Astrocyte (in vitro differentiated cells and primary cell): ENCODE measurements at regions not wholly inside any gene's neighbourhood (a gene's known extent, or its start where the extent isn't known, plus 50 kb on each side); places are given as distances from the start of the nearest gene placed in this dataset.

Experiments
- DNase-seq: peaks from one replicate; pipeline ENCODE4 v3.0.0-alpha.2; 2010; ENCODE audit warnings: low read depth
- FAIRE-seq: peaks from 2 replicates; lab custom pipeline; 2011; peaks lifted over from hg19 to GRCh38; lab: Jason Lieb, UNC
- H2AFZ ChIP-seq: 2 replicates; pipeline ENCODE4 v1.6.0; 2012; ENCODE audit warnings: low read depth, low read length, inconsistent platforms
- H3K27ac ChIP-seq: 2 replicates; pipeline ENCODE4 v1.5.1; 2011; ENCODE audit warnings: low read depth, low read length, inconsistent platforms
- H3K27me3 ChIP-seq: 2 replicates; pipeline ENCODE4 v1.6.0; 2011; ENCODE audit warnings: low read length, inconsistent platforms; ENCODE audit not compliant: insufficient read depth
- H3K36me3 ChIP-seq: 2 replicates; pipeline ENCODE4 v1.5.1; 2011; ENCODE audit warnings: low read length, inconsistent platforms; ENCODE audit not compliant: insufficient read depth
- H3K4me1 ChIP-seq: 2 replicates; pipeline ENCODE4 v1.5.1; 2011; ENCODE audit warnings: low read length, inconsistent platforms; ENCODE audit not compliant: insufficient read depth
- H3K4me2 ChIP-seq: 2 replicates; pipeline ENCODE4 v1.6.0; 2012; ENCODE audit warnings: low read length, inconsistent platforms
- H3K4me3 ChIP-seq: 2 replicates; pipeline ENCODE4 v1.5.1; 2011; ENCODE audit warnings: low read depth, mild to moderate bottlenecking, low read length, inconsistent platforms; ENCODE audit not compliant: insufficient read depth
- H3K79me2 ChIP-seq: 2 replicates; pipeline ENCODE4 v1.6.0; 2012; ENCODE audit warnings: mild to moderate bottlenecking, low read length, inconsistent platforms; ENCODE audit not compliant: insufficient read depth
- H3K9ac ChIP-seq: 2 replicates; pipeline ENCODE4 v1.6.0; 2012; ENCODE audit warnings: mild to moderate bottlenecking, low read length, inconsistent platforms
- H3K9me3 ChIP-seq: 2 replicates; pipeline ENCODE4 v1.5.1; 2012; ENCODE audit warnings: low read depth, mild to moderate bottlenecking, low read length, inconsistent platforms; ENCODE audit not compliant: insufficient read depth
- H4K20me1 ChIP-seq: 2 replicates; pipeline ENCODE4 v1.6.0; 2012; ENCODE audit warnings: low read length, inconsistent platforms; ENCODE audit not compliant: insufficient read depth
- H3K27ac Mint-ChIP-seq: one replicate; pipeline ENCODE4 v1.8.0; 2021; ENCODE audit warnings: mild to moderate bottlenecking, mixed read lengths; ENCODE audit not compliant: unreplicated experiment
- H3K27me3 Mint-ChIP-seq: one replicate; pipeline ENCODE4 v1.8.0; 2021; ENCODE audit warnings: low read depth, mixed read lengths; ENCODE audit not compliant: unreplicated experiment
- H3K36me3 Mint-ChIP-seq: one replicate; pipeline ENCODE4 v1.8.0; 2021; ENCODE audit warnings: low read depth, mixed read lengths; ENCODE audit not compliant: unreplicated experiment
- H3K4me1 Mint-ChIP-seq: one replicate; pipeline ENCODE4 v1.8.0; 2021; ENCODE audit warnings: low read depth, mixed read lengths; ENCODE audit not compliant: unreplicated experiment
- H3K4me3 Mint-ChIP-seq: one replicate; pipeline ENCODE4 v1.8.0; 2021; ENCODE audit warnings: mild to moderate bottlenecking, moderate library complexity, mixed read lengths; ENCODE audit not compliant: unreplicated experiment
- H3K9me3 Mint-ChIP-seq: one replicate; pipeline ENCODE4 v1.8.0; 2021; ENCODE audit warnings: mild to moderate bottlenecking, mixed read lengths; ENCODE audit not compliant: unreplicated experiment
- EZH2 ChIP-seq: IDR thresholded peaks from 2 replicates; pipeline ENCODE4 v1.6.1; 2012; ENCODE audit warnings: mild to moderate bottlenecking, low read length, inconsistent platforms; ENCODE audit not compliant: insufficient read depth
- TF ChIP-seq, protein P1 (sequence below): IDR thresholded peaks from 2 replicates; pipeline ENCODE4 v1.5.1; 2011; ENCODE audit warnings: low read depth, mild to moderate bottlenecking, inconsistent platforms, low read length, moderate library complexity; ENCODE audit not compliant: insufficient read depth

DNA sequence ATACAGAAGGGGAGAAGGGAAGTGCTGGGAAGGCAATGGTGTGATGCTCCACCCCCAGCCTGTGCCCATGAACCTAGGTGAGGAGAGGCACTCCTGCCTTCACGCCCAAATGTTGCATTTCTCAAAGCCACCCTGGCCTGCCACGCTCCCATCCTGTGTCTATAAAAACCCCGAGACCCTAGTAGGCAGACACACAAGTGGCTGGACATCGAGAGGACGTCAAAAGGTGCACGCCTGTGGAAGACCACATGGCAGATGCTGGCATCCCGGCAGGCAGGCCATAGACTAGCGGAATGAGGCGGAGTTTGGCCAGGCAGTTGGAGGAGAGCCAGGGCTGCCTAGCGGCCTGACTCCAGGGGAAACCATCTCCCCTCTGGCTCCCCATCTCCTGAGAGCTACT lies 1168.5 kb upstream of the ADGRL2 start:
- Histone ChIP-seq H3K9me3 (peaks cover 3% of the 10 kb centered on the region), H3K27ac (no peak overlapping the region), H3K27me3 (no peaks in the 10 kb centered on the region), H3K4me2 (no peak overlapping the region), H2AFZ (no peak overlapping the region), H3K4me3 (no peak overlapping the region), H3K79me2 (no peaks in the 10 kb centered on the region), H4K20me1 (no peaks in the 10 kb centered on the region), H3K36me3 (no peaks in the 10 kb centered on the region), H3K9ac (no peak overlapping the region), H3K4me1 (no peaks in the 10 kb centered on the region)
- no peaks in the 10 kb centered on the region for H3K4me1 Mint-ChIP-seq
- no peaks in the 10 kb centered on the region for H3K36me3 Mint-ChIP-seq
- no peak for TF ChIP-seq EZH2
- TF ChIP-seq, protein P1, sequence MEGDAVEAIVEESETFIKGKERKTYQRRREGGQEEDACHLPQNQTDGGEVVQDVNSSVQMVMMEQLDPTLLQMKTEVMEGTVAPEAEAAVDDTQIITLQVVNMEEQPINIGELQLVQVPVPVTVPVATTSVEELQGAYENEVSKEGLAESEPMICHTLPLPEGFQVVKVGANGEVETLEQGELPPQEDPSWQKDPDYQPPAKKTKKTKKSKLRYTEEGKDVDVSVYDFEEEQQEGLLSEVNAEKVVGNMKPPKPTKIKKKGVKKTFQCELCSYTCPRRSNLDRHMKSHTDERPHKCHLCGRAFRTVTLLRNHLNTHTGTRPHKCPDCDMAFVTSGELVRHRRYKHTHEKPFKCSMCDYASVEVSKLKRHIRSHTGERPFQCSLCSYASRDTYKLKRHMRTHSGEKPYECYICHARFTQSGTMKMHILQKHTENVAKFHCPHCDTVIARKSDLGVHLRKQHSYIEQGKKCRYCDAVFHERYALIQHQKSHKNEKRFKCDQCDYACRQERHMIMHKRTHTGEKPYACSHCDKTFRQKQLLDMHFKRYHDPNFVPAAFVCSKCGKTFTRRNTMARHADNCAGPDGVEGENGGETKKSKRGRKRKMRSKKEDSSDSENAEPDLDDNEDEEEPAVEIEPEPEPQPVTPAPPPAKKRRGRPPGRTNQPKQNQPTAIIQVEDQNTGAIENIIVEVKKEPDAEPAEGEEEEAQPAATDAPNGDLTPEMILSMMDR = no peak
- no peak for DNase-seq
- H3K9me3 Mint-ChIP-seq = peaks cover 6% of the 10 kb centered on the region
- no peaks in the 10 kb centered on the region for H3K27me3 Mint-ChIP-seq
- no peak overlapping the region for H3K4me3 Mint-ChIP-seq
- no peak for FAIRE-seq
- no peak overlapping the region for H3K27ac Mint-ChIP-seq

DNA sequence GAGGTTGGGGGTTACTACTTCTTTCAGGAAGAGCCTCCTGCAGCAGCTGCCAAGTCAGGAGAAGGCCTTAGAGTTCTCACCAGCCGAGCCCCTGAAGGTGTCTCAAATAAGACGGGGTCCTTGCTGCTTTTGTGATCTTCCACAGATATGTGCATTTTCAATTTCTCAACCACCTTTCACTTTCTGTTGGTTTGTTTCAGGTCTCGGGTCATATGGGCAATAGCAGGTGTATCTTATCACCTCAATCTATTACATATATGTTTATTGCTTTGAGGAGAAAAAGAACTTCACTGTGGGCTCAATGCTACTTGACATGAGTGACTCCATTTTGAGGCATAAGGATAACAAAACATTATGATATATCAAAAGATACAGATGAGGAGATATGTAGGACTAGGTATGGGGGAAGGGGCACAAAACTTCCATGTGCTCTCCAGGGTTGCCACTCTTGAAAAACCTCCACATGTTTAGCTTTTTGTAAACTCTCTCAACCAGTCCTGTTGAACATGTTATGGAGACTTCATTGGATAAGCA lies 1171.4 kb upstream of the ADGRL2 start:
- no peak for FAIRE-seq

DNA sequence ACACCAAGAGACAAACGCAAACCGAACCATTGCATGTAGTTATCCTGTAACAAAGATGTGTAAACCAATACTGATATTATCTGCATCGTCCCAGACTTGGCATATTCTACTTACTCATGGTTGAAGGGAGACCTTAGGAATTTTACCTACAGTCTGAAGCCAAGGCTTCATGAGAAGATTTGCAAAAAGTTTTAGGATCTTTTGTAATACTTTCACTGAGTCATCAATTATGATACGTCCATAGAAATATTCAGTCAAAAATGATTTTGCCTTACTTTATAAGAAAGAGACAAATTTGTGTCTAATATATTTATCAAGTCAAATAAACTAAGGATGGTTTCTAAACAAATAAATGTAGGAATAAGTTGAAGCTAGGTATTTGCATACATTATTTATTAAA lies 1176.1 kb upstream of the ADGRL2 start:
- Histone ChIP-seq H3K9me3 (no peaks in the 10 kb centered on the region), H3K79me2 (no peaks in the 10 kb centered on the region), H4K20me1 (no peaks in the 10 kb centered on the region), H3K4me3 (no peak overlapping the region), H3K9ac (no peak overlapping the region), H3K27me3 (no peaks in the 10 kb centered on the region), H3K36me3 (no peaks in the 10 kb centered on the region), H3K4me2 (no peak overlapping the region), H3K27ac (no peak overlapping the region), H3K4me1 (no peaks in the 10 kb centered on the region), H2AFZ (no peak overlapping the region)
- no peak for TF ChIP-seq EZH2
- TF ChIP-seq, protein P1 = no peak
- H3K36me3 Mint-ChIP-seq = no peaks in the 10 kb centered on the region
- H3K9me3 Mint-ChIP-seq = no peaks in the 10 kb centered on the region
- no peaks in the 10 kb centered on the region for H3K4me1 Mint-ChIP-seq
- H3K27me3 Mint-ChIP-seq = no peaks in the 10 kb centered on the region
- H3K4me3 Mint-ChIP-seq = no peak overlapping the region
- DNase-seq (no peak), FAIRE-seq (no peak)
- no peak overlapping the region for H3K27ac Mint-ChIP-seq

More for the DNA sequence above, 1171.4 kb upstream of the ADGRL2 start:
- Histone ChIP-seq H2AFZ (no peak overlapping the region), H3K9ac (no peak overlapping the region), H3K79me2 (no peaks in the 10 kb centered on the region), H3K36me3 (no peaks in the 10 kb centered on the region), H3K4me2 (no peak overlapping the region), H3K27ac (no peak overlapping the region), H3K4me3 (no peak overlapping the region), H3K27me3 (no peaks in the 10 kb centered on the region), H3K9me3 (peaks cover 3% of the 10 kb centered on the region), H3K4me1 (no peaks in the 10 kb centered on the region), H4K20me1 (no peaks in the 10 kb centered on the region)
- Mint-ChIP-seq H3K27me3 (no peaks in the 10 kb centered on the region), H3K4me3 (no peak overlapping the region), H3K9me3 (peaks cover 3% of the 10 kb centered on the region), H3K36me3 (no peaks in the 10 kb centered on the region), H3K4me1 (no peaks in the 10 kb centered on the region), H3K27ac (no peak overlapping the region)
- DNase-seq = no peak
- TF ChIP-seq, protein P1 = no peak
- no peak for TF ChIP-seq EZH2
